WTC11 (cell line): ENCODE measurements at regions not wholly inside any gene's neighbourhood (a gene's known extent, or its start where the extent isn't known, plus 50 kb on each side); places are given as distances from the start of the nearest gene placed in this dataset.

Experiments used
- ATF2 ChIP-seq: sonication (generic); formaldehyde crosslinking; IDR thresholded peaks from 2 replicates; pipeline ENCODE4 v1.8.1; 2022; ENCODE audit warnings: low read depth, missing genetic modification reagents, borderline replicate concordance
- CREM ChIP-seq: sonication (generic); formaldehyde crosslinking; IDR thresholded peaks from 2 replicates; pipeline ENCODE4 v1.8.1; 2022; ENCODE audit warnings: mild to moderate bottlenecking, missing genetic modification reagents, moderate library complexity
- CTCF ChIP-seq: fragments of 200-600 bp; IDR thresholded peaks from 2 replicates; pipeline ENCODE4 v1.8.0; 2022; ENCODE audit warnings: antibody characterized with exemption
- E2F4 ChIP-seq: sonication (generic); formaldehyde crosslinking; IDR thresholded peaks from 2 replicates; pipeline ENCODE4 v1.8.1; 2022; ENCODE audit warnings: low read depth, mild to moderate bottlenecking, moderate library complexity, missing genetic modification reagents, borderline replicate concordance
- FOXJ3 ChIP-seq: sonication (generic); formaldehyde crosslinking; IDR thresholded peaks from 2 replicates; pipeline ENCODE4 v1.9.0; 2021; ENCODE audit warnings: missing genetic modification reagents, mild to moderate bottlenecking, borderline replicate concordance
- IRF1 ChIP-seq: sonication (generic); formaldehyde crosslinking; IDR thresholded peaks from 2 replicates; pipeline ENCODE4 v1.8.0; 2023; ENCODE audit warnings: missing genetic modification reagents
- MLX ChIP-seq: sonication (generic); formaldehyde crosslinking; IDR thresholded peaks from 2 replicates; pipeline ENCODE4 v1.8.1; 2023; ENCODE audit warnings: mild to moderate bottlenecking, missing genetic modification reagents, moderate library complexity
- MXD4 ChIP-seq: fragments of 250-450 bp; sonication (Bioruptor Pico); IDR thresholded peaks from 2 replicates; pipeline ENCODE4 v1.8.0; 2021; ENCODE audit warnings: mild to moderate bottlenecking, moderate library complexity, borderline replicate concordance
- NFE2L1 ChIP-seq: sonication (generic); formaldehyde crosslinking; IDR thresholded peaks from 2 replicates; pipeline ENCODE4 v1.8.1; 2023; ENCODE audit warnings: missing genetic modification reagents
- NR1H2 ChIP-seq: sonication (generic); formaldehyde crosslinking; IDR thresholded peaks from 2 replicates; pipeline ENCODE4 v1.9.0; 2021; ENCODE audit warnings: mild to moderate bottlenecking, moderate library complexity, missing genetic modification reagents
- USF2 ChIP-seq: sonication (generic); formaldehyde crosslinking; IDR thresholded peaks from 2 replicates; pipeline ENCODE4 v1.8.1; 2023; ENCODE audit warnings: mild to moderate bottlenecking, missing genetic modification reagents, moderate library complexity

GRCh38 chr7:17010637-17011300 lies 129.0 kb upstream of the AGR3 start:
- TF ChIP-seq MLX (CRISPR knock-in tag) (no peak), IRF1 (no peak), NR1H2 (CRISPR knock-in tag) (no peak), CTCF (no peak), E2F4 (CRISPR knock-in tag) (no peak), NFE2L1 (CRISPR knock-in tag) (no peak), FOXJ3 (CRISPR knock-in tag) (no peak), MXD4 (CRISPR knock-in tag) (no peak), USF2 (CRISPR knock-in tag) (no peak), CREM (no peak), ATF2 (CRISPR knock-in tag) (no peak)
